NCI-H2081 (cell line): ENCODE measurements at regions not wholly inside any gene's neighbourhood (a gene's known extent, or its start where the extent isn't known, plus 50 kb on each side); places are given as distances from the start of the nearest gene placed in this dataset.

Source experiments
- DNase-seq, 2 experiments: peaks; one replicate each; lab custom pipeline; 2025; lab: John Stamatoyannopoulos, UW

DNA sequence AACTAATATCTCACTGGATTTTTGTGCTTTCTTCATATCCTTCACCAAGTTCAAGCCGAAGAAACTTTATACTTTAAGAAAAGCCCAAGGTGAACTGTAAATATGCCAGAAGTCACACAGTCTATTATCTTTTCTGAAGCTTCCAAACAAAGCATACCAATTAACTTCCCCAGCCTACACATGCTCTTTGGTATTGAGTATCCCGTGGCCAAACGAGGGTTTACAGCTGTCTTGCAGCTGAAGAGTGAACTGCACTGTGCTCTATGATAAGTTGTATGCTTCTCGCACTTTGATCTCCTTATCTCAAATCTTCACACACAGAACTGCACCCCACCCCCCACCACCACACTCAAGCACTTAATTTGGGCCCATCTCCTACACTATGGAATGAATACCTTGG lies 215.6 kb upstream of the VEPH1 start:
- DNase-seq: no peak

DNA sequence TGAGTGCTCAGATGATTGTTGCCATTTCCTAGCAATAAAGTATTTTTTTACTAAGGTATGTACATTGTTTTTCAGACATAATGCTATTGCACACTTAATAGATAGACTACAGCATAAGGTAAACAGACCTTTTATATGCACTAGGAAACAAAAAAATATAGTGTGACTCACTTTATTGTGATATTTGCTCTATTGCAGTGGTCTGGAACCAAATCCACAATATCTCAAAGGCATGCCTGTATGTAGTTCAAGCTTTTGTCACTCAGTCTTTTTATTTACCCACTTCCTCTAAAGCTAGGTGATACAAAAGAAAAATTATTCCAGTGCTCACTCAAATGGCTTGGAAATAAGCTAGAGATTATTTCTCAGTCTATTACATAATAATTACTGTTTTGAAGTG lies 209.9 kb upstream of the VEPH1 start:
- peak in 1 of 2 experiments; percentile 43 for DNase-seq

DNA sequence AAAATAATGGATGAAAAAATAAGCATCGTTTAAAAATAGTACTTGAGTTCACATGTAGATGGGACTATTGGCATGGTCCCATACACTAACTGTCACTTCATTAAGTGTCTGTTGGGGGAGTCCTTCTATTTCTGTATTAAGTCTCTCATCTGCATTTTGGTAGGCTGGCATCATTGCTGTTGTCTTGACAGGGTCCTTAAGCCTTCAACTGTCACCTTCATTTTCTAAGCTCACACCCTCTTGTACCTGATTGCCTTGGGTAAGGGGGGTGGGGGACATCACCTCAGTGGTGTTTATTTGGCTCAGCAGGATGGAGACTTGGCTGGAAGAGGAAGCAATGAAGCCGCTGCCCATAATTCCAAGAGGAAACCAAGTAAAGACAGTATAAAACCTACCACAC lies 202.0 kb upstream of the VEPH1 start:
- DNase-seq: no peak

DNA sequence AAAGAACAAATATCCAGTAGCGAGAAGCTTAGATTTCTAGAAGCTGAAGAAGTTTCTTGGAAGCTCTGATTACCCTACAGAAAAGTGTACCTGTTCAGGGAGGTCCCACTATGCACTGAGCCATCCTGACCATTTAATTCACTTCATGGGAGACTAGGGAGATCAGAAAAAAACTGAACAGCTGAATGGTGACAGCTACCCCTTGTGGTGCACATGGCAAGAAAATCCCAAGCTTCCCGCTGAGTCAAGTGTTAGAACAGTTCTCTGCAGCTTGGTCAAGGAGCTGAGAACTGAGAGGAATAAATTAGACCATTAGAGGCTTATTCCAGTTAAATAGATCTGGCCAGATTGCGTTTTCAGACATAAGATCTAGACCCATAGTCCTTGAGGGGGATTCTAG lies 197.2 kb upstream of the VEPH1 start:
- DNase-seq: no peak

DNA sequence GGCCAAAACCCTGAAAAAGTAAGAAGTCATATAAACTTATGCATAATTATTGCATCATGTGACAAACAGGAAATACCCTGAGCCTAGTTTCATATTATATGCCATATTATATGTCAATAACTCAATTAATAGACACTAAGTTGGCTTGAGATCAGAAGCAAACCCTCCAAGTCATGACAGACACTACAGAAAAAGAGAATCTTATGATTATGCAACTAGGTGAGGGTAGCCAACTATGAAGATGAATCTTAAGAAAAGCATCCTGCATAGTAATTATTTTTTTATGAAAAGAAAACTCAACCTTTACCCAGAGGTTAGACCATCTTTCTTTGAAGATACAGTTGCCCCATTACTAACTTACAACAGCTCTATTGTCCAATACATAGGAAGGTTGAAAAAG lies 192.4 kb upstream of the VEPH1 start:
- DNase-seq: no peak

DNA sequence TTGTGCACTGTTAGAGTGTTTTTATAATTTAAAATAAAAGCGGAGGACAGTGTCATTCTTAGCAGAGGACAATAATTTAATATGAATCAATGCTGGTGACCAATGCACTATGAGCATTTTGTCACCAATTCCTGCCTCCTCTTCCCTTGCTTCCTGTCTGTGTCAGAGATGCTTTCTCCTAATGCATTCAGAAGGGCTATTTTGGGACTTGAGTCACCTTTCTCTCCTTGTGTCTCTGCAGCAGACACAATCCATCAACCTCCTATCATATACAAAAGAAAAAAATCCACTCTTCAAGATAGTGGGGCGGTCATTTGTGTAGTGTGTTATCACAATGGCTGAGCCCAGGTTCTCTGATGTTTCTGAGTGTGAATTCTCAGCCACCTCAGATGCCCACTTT lies 191.9 kb upstream of the VEPH1 start:
- no peak for DNase-seq

DNA sequence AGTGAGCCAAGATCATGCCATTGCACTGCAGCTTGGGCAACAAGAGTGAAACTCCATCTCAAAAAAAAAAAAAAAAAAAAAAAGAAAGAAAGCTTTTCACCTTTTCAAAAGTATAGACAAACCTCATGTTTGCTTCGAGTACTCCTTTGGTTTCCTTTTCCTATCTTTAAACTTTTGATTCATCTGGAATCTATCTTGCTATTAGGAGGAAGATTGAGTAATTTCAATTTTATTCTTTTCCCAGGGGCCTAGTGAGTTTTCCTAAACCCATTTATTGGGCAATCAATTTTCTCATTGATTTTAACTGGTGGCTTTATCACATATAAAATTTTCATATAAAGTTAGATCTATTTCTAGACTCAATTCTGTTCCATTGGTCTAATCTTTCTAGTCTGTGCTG lies 190.5 kb upstream of the VEPH1 start:
- DNase-seq: no peak

DNA sequence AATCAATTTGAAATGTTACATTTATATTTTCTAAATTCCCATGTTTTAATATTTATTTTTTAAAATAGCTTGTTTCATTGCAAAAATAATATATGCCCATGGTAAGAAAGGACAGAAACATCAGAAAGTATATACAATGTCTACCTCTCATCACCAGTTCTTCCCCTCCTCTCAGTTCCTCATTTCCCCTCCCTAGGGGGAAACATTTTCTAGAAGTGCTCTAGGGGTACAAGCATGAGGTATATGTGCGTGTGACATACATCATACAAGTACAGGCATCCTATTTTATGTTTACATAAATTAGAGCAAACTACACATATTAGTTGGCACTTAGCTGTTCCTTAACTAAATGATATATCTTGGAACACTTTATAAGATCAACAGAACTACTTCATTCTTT lies 189.3 kb upstream of the VEPH1 start:
- DNase-seq: no peak

DNA sequence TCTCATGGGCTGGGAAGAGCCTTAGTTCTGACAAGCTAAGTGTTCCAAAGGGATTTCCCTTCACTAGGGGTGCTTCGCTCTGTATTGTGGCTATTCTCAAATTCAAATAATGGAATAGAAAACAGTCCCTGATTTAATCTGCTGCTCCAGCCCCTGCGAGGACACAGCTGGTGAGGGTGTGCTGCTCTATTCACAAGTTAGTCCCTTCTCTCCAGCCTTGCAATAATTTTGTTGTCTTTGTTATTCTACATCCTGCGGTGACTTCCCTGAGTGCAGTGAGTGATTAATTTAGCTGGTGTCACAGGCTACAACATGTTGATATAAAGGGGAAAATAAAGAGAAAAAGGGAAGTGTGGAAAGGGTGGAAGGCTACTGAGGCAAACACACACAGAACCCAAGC lies 180.5 kb upstream of the VEPH1 start:
- peak; percentile 18 to 52 for DNase-seq

DNA sequence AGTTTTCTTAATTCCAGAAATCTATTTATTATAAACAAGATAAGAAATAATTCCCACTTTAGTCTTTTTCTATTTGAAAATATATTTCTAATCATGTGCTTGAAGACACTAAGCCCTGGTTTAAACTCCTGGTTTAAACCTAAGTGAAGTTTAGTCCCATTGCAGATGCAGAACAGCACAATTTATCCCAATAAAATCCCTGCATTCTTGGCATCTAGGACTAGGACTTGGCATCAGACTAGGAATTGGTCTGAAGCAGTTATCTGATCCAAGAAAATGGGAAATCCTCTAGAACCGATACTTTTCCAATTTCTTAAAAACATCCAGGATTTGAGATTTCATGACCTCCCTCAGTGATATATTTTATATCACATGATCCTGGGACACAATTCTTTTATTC lies 168.8 kb upstream of the VEPH1 start:
- no peak for DNase-seq

DNA sequence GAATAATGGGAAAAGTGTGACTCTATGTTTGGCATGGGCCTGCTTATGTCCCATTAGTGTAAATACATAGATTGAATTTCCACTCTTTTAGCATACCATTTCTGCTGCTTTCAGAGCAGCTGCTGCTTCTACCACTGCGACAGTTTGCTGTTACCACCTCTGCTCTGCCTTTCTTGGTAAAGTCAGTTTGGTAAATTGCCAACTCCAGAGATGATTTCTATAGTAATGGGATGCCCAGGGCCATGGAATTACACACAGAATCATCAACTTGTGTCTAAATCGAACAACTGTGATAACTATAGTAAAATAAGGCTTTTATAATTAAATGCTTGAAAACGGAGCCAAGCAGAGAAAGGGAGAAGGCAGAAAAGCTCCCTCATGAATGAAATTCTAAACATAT lies 168.4 kb upstream of the VEPH1 start:
- peak; percentile 38 to 81 for DNase-seq

DNA sequence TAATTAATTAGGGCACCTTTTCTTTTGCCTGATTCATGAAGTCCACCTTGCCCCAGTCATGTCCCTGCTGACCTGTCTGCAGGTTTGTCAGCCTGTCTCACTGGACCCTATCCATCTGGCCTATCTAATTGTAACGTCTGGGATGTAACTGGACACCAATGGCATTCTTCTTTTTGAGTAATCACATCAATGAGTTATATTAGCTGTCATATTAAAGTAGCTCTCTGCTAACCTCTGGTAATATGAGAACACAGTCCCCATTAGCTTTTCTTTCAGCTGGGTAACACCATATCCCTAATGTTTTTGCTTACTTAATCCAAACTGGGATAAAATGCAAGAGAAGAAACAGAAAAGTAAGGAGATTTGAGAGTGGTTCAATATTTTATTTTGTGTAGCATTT lies 166.2 kb upstream of the VEPH1 start:
- no peak for DNase-seq

DNA sequence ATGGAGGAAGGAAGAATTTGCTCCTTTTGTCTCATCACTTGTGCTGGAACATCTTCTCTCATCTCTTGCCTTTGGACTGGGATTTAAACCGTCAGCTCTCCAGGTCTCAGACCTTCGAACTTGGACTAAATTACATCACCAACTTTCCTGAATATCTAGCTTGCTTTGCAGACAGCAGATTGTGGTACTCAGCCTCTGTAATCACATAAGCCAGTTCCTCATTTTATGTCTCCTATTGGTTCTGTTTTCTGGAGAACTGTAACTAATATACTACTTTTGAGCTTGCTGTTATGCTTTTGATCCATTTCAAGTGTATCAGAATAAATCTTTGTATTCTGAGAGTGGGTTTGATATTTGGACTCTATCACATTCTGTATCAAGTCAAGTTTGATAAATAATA lies 164.3 kb upstream of the VEPH1 start:
- DNase-seq: no peak

DNA sequence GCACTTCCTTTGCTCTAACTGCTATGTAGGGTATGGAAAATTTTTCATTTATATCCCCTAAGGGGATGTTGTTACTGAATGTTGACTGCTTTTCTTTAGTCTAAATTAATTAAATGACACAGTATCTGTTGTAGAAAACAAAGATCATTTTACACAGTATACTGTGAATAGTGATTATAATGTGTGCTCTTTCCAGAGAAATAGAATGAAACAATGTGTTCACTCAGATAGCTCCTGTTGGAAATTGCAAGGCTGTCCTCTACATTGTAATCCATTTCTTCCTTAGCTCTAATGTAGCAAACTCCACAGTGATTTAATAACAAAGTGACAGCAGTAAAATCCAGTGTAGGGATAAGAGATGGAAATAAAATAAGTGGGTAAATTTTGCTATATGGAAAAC lies 159.0 kb upstream of the VEPH1 start:
- DNase-seq: no peak

DNA sequence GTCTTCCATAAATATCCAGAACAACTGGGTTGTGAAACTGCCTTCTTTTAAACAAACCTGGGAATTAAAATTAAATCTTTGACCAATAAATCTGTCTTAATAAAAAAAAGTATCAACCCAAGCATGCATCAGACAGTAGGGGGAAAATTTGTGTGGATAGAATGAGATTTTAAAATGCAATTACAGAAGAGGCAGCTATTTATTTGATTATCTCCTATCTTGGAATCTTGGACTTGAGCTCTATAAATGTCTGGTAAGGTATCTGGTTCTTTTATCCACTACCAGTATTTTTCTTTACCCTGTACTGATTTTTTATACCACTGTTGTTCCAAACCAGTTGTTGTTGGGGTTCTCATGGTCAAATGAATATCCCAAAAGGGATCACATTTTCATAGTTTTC lies 157.6 kb upstream of the VEPH1 start:
- DNase-seq: no peak

DNA sequence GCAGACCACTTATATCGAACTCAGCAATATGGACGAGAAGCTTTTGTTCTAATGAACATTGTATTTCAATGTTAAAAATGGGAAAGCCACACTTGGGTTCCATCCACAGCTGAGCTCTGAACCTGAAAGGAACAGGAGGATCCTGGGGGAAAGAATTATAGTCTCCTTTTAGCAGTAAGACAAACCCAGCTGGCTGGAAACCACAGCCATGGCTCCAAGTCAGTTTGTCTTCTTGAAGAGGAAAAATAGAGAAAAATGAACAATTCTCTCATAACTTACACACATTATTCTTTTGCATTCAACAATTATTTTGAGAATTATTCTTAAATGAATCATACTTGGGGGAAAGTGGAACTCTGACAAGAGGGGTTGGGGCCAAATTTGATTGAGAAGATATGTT lies 149.2 kb upstream of the VEPH1 start:
- DNase-seq: no peak

DNA sequence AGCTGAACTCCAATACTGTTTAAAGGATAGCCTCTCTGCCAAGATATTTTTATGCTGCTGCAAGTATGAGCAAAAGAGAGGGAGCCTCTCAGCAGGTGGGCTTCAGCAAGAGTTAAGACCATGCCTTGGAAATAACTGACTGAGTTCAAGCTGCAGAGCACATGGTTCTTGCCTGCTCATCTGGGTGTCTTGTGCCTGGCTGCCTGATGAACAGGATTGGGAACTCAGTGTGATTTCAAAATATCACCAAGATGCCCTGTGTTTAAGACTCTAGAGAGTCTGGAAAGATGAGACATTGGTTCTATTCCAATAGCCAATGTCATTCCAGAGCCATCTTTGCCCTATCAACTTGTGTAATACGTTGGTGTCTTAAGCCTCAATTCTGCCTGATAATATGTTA lies 147.5 kb upstream of the VEPH1 start:
- DNase-seq: no peak

DNA sequence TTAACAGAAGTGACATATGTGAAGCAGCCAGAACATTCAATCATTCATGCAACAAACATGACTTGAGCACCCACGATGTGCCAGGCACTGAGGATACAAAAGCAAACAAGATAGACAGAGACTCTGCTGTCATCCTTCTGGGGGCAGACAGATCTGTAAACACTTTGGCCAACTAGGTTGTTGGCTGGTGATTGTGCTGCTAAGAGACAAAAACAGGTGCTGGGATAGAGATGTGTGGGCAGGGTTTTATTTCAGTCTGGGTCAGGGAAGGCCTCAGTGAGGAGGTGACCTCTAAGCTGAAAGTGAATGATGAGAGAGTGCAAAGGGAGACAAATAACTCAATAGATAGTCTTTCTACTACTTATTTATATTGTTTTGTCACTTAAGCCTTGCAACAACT lies 147.0 kb upstream of the VEPH1 start:
- no peak for DNase-seq

DNA sequence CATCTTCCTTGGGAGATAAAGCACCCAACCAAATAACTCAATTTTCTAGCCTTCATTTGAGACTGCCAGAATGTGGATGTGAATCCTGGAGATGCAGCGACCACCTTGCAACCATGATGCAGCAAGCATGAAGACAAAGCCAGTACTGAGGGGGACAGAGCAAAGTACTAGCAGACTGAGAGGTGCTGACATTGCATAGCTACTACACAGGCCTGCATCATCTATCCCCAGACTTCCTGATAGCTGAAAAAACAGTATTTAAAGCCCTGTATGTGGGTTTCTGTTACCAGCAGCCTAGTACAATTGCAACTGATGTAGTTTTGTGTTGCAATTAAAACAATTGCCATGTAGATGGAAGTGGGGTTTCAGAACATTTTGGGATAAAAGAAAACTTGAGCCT lies 146.3 kb upstream of the VEPH1 start:
- DNase-seq: no peak

DNA sequence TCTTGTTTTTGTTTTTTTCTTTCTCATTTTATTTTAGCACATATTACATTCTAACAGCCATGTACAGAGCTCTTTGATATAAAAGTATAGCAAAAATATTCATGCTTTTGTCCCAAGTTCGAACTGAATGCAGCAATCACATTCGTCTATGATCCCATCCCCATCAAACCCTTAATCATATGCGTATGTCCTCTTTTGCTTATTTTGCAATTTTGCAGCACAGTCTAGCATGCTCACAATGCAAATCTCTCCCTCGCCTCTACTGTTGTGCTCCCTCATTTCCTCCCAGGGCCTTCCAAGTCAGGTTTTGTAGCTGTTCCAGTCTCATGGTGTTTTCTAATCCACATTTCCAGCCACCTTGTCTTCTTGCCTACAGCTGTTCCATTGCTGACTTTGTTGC lies 144.6 kb upstream of the VEPH1 start:
- no peak for DNase-seq

DNA sequence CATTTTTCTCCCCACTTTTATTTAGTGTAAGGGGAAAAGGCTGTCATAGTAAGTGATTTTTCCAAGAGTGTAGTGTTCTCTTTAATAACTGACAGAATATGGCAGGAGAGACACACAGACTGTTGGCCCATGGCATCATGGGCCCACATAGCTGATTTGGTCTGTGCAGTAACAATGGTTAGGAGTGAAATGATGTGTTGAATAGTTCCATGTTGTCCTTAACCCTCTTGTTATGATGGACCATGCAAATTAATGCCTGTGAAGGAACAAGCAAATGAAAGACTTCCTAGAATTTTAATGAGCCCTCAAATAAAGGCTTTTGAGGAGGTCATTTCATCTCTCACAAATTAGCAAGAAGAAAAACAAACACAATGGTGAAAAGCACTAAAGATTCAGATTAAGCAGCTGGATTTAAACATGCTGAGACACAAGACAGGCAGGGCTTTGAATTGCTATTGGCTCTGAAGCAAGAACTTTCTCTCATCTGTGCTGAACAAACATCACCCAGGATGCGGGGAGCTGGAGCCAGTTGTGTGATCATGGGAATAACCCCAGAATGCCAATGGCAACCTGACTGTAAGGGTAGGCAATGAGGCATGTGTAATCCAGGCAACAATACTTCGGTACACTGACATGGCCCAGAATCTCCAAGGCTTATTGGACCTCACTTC lies 136.7 kb upstream of the VEPH1 start:
- no peak for DNase-seq

DNA sequence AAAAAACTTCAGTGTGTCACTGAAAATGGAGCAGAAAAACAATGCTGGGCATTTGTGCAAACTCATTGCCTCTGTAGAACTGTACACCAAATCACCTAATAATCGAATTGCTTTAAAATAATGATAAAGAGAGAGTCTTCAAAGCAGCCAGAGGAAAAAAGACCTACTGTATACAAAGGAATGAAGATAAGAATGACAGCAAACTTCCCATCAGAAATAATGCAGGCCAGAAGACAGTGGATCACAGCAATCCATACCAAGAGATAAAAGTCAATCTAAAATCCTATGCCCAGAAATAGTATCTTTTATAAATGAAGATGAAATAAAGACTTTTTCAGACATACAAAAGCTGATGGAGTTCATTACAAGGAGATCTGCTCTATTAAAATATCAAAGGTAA lies 134.7 kb upstream of the VEPH1 start:
- no peak for DNase-seq

DNA sequence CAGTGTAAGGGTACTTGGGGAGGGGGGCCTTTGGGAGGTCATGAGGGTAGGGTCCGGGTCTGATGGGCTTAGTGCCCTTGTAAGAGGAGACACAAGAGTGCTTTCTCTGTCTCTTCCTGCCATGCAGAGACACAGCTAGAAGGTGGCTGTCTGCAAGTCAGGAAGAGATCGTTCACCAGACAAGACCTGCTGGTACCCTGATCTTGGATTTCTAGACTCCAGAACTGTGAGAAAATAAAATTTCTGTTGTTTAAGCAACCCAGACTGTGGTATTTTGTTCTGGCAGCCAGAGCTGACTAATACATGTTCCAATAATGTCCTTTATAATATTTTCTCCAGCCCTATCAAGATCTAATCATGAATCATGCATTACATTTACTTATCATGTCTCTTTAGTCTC lies 130.0 kb upstream of the VEPH1 start:
- DNase-seq: no peak

DNA sequence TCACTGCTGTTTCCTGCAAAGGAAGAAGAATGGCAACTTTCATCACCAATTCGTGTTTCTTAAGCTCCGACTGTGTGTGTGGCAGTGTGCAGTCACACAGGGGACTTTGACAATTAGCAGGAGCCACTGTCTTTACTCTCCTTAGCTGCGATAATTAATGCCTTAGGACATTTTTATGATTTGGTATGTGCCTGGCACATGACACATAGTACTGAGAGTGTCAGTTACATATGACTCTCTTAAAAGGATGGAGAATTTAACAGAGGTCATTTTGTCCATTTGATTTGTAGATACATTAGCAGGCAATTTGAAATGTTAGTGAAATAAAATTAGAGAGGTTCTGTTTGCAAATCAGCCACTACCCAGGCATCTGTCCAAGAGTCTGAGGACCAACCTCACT lies 128.9 kb upstream of the VEPH1 start:
- DNase-seq: no peak

DNA sequence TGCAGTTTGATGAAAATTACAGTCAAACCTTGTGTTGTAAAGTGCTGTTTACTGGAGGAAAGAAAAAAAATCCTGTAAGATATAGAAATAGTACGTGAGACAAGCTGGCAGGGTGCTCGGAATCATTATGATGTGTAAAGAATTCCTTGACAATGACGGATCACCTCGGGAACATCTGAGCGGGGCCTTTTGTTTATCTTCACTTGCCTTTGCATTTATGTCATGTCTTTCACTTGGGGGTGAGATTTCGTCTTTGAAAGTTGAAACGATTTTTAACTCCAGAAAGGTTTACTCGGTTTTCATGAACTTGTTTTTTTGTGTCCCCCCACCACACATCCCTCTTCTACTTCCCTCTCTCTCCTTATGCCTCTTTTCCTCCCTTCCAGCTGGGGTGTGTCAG lies 128.3 kb upstream of the VEPH1 start:
- no peak for DNase-seq
